NCI-H748 treated with DMSO at 0.1 percent for 48 hours (cell line): ENCODE measurements at regions not wholly inside any gene's neighbourhood (a gene's known extent, or its start where the extent isn't known, plus 50 kb on each side); places are given as distances from the start of the nearest gene placed in this dataset.
A peak's percentile ranks its signal among the peaks of the same experiment; 100 is the strongest.

Experiments
- DNase-seq: peaks from one replicate; lab custom pipeline; 2025; lab: John Stamatoyannopoulos, UW

DNA sequence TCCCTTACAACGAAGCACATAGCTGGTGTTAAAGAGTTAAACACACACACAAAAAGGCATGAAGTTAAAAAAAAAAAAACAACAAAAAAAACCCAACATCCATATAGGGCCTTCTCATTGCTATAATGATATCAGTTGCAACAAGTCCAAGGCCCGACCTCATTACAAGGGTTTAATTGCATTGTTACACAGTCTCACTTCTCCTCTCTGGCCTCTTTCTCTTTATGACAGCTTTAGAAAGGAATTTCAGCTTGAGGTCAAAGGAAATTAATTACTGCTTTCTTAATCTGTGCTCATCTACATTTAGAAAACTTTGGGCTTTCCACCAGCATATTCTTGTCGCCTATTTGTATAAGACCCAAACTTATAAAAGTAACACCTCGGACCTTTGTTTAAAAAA lies 342.1 kb downstream of the NR2F2 start:
- DNase-seq = no peak

DNA sequence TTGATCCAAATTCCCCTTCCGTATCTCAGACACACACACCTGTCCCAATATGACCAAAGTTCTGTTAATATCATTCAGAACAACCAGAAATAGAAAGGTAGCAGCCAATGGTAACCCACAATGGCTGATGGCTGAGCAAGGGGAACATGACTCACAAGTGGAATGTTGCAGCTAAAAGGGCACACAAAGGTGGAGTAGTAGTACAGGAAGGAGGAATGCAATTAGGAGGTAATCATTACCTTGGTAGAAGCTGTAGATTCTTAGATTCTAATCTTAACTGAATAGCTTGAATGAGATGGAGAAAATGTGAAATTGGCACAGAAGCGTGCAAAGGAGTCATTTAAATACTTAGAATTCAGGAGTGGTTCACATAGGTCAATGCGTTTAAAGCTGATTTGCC lies 347.9 kb downstream of the NR2F2 start:
- DNase-seq = no peak

DNA sequence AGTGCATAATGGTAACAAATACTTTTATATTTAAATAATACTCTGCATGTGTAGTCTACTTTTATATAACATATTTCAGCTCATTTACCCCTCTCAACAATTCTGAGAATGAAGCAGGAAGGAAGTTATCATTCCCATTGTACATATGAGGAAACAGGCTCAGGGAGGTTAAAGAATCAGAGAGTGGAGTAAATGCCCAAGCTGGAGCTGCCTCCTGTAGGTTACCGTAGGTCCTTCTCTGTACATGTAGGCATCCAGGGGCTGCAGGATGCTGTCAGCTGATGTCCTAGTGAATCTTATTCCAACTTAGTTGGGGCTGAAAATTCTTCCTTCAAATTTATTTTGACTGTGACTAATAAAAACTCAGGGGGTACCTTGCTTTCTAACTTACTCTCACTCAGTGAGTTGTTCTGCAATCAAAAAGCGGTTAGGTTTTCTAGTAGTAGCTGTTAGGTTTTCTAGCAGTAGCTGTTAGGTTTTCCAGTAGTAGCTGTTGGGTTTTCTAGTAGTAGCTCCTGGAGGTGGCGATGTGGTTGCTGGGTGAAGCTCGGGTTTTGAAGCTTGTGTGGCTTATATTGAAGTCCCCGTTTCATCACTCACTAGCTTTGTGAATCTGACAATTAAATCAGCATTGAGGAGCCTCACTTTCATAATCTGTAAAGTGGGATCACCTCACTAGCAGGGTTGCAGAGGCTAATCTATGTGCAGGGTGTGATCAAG lies 357.0 kb downstream of the NR2F2 start:
- DNase-seq = no peak

DNA sequence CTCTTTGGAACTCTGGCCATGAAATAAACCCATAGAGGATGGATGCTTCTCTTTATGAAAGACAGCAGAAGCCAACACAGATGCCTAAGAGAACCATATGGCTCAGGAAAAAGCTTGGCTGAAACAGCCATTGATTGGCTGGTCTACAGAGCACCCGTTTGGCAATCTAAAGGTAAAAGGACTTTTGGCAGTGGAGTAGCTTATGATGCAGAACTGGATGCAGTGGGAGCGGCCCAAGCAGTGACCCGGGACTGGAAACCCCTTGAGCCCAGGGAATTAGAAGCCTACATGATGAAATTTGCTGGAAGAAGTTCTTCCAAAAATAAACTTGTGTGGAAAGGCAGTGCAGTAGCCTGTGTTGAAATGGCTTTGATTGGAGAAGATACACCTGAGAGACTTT lies 360.2 kb downstream of the NR2F2 start:
- DNase-seq = no peak

DNA sequence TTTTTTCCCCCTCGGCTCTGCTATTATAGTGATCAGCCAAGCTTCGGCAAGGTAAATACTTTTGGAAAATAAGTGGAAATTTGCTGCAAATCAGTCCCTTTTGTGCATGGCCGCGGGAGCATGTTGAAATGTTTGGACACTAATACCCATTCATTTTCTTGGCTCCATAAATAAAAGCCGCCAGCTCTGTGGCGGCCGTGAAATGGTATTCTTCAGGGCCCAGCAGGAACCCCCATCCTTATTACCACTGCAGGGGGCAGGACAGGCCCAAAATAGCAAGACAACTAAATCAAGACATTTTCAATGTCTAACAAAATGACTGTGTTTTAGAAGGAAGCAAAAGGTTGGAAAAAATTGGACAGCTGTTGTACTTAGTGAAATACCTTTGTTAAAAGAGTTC lies 362.3 kb downstream of the NR2F2 start:
- no peak for DNase-seq

DNA sequence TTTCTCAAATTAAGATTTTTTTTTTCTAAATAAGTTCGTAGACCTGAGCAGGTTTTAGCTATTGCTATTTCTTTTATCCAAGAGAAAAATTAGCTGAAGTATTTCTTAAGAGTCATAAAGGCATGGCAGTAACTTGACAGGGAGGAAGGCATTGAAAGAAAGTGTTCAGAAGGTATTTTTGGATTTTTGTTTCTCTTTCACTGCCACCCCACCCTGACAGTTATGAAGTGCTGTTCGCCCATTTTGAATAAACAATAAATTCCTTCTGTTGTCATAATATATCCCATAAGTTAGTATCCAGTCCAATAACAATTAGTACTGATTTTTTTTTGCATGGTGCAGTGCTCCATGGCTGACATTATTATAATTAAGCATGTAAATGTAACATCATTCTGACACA lies 363.0 kb downstream of the NR2F2 start:
- no peak for DNase-seq

DNA sequence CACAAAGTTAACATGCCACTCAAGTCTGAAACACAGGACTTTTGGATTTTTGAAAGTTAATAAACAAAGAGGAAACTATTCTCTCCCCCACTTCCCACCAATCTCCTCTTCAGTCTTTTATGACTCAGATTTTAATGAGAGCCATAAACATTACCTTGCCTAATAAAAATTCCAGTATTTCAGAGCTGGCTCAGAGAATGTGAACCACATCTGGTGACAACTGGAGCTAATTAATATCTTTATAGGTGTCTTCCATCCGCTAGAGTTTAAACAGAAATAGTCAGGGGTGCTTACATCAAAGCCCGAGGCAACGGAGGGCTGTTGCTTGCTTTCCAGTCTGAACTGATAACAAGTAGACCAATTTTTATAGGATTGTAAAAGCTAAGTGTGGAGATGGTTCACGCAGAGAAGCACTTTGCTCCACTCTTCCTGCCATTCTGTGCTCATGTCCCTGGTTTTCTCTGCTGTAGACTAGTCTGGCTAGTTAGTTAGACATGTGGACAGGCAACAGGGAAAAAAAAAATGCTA lies 363.6 kb downstream of the NR2F2 start:
- DNase-seq = no peak

- DNase-seq = no peak
These were observed 364.9 kb downstream of the NR2F2 start for GRCh38 chr15:96695426-96695825.

- DNase-seq = peak; percentile 63
These were observed 369.4 kb downstream of the NR2F2 start for GRCh38 chr15:96699871-96700401.

DNA sequence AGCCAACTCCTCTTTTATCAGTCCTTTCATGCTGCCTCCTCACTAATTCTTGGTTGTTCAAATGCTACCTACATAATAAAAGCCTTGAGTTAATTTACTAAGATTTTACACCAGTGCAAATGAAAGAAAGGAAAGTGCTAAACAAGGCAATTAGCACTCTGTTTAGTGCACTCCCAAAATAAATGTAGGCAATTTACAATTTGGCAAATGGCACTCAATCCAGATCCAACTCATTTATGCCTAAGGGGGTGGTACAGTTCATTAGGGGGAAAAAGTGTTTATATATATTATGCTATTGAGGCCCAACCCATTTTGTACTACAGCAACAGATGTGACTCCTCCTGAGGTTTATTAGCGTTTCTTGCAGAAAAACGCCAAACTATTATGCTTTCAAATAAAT lies 370.1 kb downstream of the NR2F2 start:
- peak; percentile 18 for DNase-seq

GRCh38 chr15:96701443-96701842 lies 370.9 kb downstream of the NR2F2 start:
- DNase-seq = no peak

DNA sequence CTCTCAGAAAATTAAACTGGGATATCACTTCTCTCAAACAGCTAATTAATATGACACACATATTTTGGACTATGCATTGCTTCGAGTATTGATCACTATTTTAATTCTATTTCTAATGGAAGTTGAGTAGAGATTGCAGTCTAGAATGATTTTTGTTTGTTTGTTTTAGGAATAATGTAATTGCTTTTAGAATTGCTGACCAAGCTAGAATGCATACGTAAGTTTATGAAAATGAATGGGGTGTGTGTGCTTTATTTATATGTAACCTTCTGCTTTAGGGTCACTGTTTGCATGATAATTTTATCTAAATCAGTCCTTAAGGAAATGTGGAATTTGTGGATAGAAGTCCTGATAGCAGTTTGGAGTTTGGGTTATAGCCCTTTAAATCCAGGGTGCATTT lies 371.4 kb downstream of the NR2F2 start:
- no peak for DNase-seq

GRCh38 chr15:96702589-96702988 lies 372.1 kb downstream of the NR2F2 start:
- DNase-seq = no peak

- DNase-seq = no peak
These were observed 372.6 kb downstream of the NR2F2 start for GRCh38 chr15:96703091-96703490.

GRCh38 chr15:96703794-96704550 lies 373.5 kb downstream of the NR2F2 start:
- no peak for DNase-seq

DNA sequence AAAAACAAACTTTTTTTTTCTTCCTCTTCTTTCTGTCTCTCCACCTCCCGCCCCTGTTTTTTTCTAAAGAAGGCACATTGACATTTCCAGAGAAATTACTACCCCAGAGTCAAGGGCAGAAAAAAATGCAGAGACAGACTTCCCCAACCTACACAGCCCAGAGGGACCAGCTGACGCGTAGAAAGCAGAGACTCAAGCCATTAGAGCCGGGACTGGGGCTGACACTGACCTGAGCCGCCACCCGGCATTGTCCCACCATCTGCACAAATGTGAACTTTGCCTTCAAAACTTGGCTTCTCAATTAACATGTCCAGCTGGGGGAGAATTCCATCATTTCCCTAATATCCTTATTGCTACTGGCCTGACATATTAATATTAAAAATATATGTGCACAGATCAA lies 385.6 kb downstream of the NR2F2 start:
- DNase-seq = no peak

DNA sequence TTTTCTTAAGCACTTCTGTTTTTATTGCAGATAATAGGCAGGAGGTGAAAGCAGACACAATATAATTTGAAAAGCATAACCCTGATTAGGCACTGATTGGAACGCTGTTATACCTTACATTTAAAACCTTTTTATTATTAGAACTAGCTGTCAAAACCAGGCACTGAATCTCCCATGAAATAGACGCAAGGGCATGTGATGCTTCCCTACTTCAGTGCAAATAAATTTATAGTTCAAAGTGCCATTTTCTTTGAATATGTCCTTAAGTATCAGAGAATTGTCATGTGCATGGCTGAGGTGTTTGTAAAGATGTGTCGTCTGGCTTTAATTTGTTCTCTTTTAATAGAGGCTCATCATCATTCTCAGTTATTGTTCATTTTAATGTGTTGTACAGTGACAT lies 386.0 kb downstream of the NR2F2 start:
- DNase-seq = no peak

DNA sequence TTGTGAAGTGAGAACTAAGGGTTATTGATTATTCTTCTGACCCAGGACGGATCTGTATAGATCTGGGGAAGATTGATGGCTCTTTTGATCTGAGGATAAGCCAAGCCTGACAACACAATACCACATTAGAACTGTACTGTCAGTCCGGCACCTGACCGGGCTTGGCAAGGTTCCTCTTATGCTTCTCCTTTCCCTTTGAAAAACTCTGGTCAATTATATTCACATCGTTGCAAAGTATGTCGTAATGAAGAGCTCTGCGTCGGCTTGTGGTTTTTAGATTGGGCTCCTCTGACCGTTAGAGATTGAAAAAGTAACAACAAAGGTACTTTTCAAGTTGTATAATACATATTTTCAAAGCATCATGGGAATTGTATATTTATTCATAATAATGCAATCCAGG lies 389.8 kb downstream of the NR2F2 start:
- DNase-seq = no peak

DNA sequence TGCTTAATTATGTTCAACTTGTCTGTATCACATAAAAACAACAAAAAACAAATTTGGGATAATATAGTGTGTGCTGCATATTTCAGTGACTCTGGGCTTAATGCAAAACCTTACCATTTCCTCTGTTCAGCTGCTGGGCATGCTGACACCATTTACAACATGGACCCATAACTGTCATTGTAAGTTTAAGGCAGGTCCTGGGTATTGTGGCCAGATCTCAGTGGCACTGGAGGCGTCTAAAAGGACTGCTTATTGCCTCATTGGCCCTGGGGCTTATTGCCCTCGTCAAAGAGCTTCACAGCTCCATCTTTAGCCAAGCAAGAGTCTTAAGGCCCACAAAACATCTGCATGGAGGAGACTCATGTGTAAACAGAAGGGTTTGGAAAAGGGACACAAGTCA lies 390.2 kb downstream of the NR2F2 start:
- no peak for DNase-seq

GRCh38 chr15:96728591-96728990 lies 398.1 kb downstream of the NR2F2 start:
- DNase-seq = no peak

DNA sequence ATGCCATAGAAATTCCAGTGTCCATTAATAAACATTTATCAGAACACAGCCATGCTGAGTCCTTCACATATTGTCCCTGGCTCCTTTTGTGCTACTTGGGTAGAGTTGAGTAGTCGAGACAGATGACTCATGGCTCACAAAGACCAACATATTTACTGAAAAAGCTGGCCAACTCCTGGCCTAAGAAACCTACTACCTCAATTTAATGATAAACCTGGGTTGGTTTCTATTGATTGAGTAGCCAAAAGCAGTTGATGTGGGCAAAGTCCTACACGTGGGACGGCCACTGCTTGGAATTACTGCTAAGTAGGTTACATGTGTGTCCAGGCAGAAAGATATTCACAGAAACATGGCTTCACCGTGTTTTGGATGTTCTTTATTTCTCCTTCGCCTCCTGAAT lies 402.2 kb downstream of the NR2F2 start:
- DNase-seq = no peak

DNA sequence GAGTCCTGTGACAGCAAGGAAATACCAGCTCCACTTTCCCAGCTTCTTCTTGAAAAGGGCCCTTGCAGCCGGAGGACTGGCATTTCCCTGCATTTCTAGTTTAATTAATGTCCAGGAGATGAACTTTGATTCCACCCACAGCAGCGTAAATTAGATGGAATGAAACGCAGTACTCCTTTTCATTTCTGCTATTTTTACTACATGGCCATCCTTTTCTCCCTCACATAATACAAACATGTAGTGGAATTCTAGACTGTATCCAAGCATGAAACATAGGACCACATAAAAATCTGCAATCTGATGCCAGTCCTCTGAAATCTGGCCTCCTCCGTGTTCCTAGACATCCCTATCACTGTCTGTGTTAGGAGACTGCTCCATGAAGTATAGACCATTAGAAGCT lies 403.2 kb downstream of the NR2F2 start:
- DNase-seq = no peak

- no peak for DNase-seq
These were observed 405.2 kb downstream of the NR2F2 start for GRCh38 chr15:96735632-96736240.
